ENCODE measurements at regions not wholly inside any gene's neighbourhood (a gene's known extent, or its start where the extent isn't known, plus 50 kb on each side); places are given as distances from the start of the nearest gene placed in this dataset.

GRCh38 chrX:43508694-43509093 lies 147.4 kb upstream of the MAOA start:
- Histone ChIP-seq H3K4me1 (ENCODE audit: control insufficient read depth, extremely low read depth, insufficient read depth, low read length) (no peaks in the 10 kb centered on the region), H4K20me1 (ENCODE audit: control insufficient read depth, extremely low read depth, insufficient read depth, low read length) (no peaks in the 10 kb centered on the region), H3K27ac (ENCODE audit: control insufficient read depth, insufficient read depth, low read length) (no peak overlapping the region), H3K9ac (ENCODE audit: control insufficient read depth, extremely low read depth, insufficient read depth, low read length) (no peak overlapping the region), H3K9me3 (ENCODE audit: control insufficient read depth, low read depth, low read length) (no peaks in the 10 kb centered on the region), H3K36me3 (ENCODE audit: control insufficient read depth in 2 of 2, extremely low read depth in 1 of 2, insufficient read depth in 2 of 2, low read length in 2 of 2) (no peaks in the 10 kb centered on the region), H3K9me1 (ENCODE audit: control insufficient read depth, extremely low read depth, insufficient read depth, low read length) (no peaks in the 10 kb centered on the region), H3K27me3 (ENCODE audit: control insufficient read depth, extremely low read depth, insufficient read depth, low read length) (no peaks in the 10 kb centered on the region), H3K4me2 (ENCODE audit: control insufficient read depth, extremely low read depth, insufficient read depth, low read depth, low read length) (no peak overlapping the region), H3K4me3 (ENCODE audit: control insufficient read depth in 2 of 3, extremely low read depth in 1 of 3, insufficient read depth in 2 of 3, low read depth in 1 of 3, low read length in 3 of 3) (no peak overlapping the region), H2AFZ (ENCODE audit: control insufficient read depth, low read length) (no peak overlapping the region), H3K79me2 (ENCODE audit: control insufficient read depth, insufficient read depth, low read length) (no peaks in the 10 kb centered on the region)
- dilution Hi-C loops (cut with MboI; ENCODE audit: extremely low pct_ligation_motif_present, low sequenced_read_pairs) = no loop called here
- FAIRE-seq (no peak), DNase-seq (ENCODE audit: low read depth, low spot score) (no peak)
- TF ChIP-seq CTCF (optimal IDR thresholded peaks at IDR 0.05 in 1 of 3, IDR thresholded peaks at IDR 0.05 in 1 of 3, conservative IDR thresholded peaks at IDR 0.05 in 1 of 3; ENCODE audit: extremely low read depth in 1 of 3, insufficient read depth in 2 of 3, low read length in 3 of 3) (no peak), EZH2 (IDR thresholded peaks at IDR 0.05; ENCODE audit: low read length) (no peak)

DNA sequence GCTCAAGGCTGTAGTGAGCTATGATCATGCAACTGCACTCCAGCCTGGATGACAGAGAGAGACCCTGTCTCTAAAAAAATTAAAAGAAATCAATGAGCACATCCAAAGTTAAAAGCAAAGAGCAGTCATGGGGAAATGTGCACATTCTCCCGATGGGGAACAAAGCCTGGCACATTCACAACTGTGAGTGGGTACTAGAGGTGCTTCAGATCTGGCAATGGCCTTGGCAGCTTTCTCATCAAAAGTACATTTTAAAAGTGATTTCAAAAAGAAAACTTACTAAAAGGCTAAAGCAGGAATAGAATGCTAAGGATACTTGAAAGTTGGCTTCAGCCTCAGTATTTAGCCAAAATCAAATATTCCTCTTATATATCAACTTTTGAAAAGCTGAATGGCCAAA lies 145.9 kb upstream of the MAOA start:
- dilution Hi-C loops (cut with MboI; ENCODE audit: extremely low pct_ligation_motif_present, low sequenced_read_pairs) = no loop called here
- Histone ChIP-seq H3K4me1 (ENCODE audit: control insufficient read depth, extremely low read depth, insufficient read depth, low read length) (no peaks in the 10 kb centered on the region), H3K9me3 (ENCODE audit: control insufficient read depth, low read depth, low read length) (no peaks in the 10 kb centered on the region), H3K4me2 (ENCODE audit: control insufficient read depth, extremely low read depth, insufficient read depth, low read depth, low read length) (no peak overlapping the region), H4K20me1 (ENCODE audit: control insufficient read depth, extremely low read depth, insufficient read depth, low read length) (no peaks in the 10 kb centered on the region), H3K27me3 (ENCODE audit: control insufficient read depth, extremely low read depth, insufficient read depth, low read length) (peaks cover 3% of the 10 kb centered on the region), H2AFZ (ENCODE audit: control insufficient read depth, low read length) (no peak overlapping the region), H3K9me1 (ENCODE audit: control insufficient read depth, extremely low read depth, insufficient read depth, low read length) (no peaks in the 10 kb centered on the region), H3K79me2 (ENCODE audit: control insufficient read depth, insufficient read depth, low read length) (no peaks in the 10 kb centered on the region), H3K36me3 (ENCODE audit: control insufficient read depth in 2 of 2, extremely low read depth in 1 of 2, insufficient read depth in 2 of 2, low read length in 2 of 2) (no peaks in the 10 kb centered on the region), H3K27ac (ENCODE audit: control insufficient read depth, insufficient read depth, low read length) (no peak overlapping the region), H3K9ac (ENCODE audit: control insufficient read depth, extremely low read depth, insufficient read depth, low read length) (no peak overlapping the region), H3K4me3 (ENCODE audit: control insufficient read depth in 2 of 3, extremely low read depth in 1 of 3, insufficient read depth in 2 of 3, low read depth in 1 of 3, low read length in 3 of 3) (no peak overlapping the region)
- no peak for DNase-seq (ENCODE audit: low read depth, low spot score)
- no peak for TF ChIP-seq CTCF (optimal IDR thresholded peaks at IDR 0.05 in 1 of 3, IDR thresholded peaks at IDR 0.05 in 1 of 3, conservative IDR thresholded peaks at IDR 0.05 in 1 of 3; ENCODE audit: extremely low read depth in 1 of 3, insufficient read depth in 2 of 3, low read length in 3 of 3)
- TF ChIP-seq EZH2 (IDR thresholded peaks at IDR 0.05; ENCODE audit: low read length) = no peak
- FAIRE-seq = no peak
